Esophagus (tissue), 2 donors: ENCODE measurements at regions not wholly inside any gene's neighbourhood (a gene's known extent, or its start where the extent isn't known, plus 50 kb on each side); places are given as distances from the start of the nearest gene placed in this dataset.

Source experiments
- H3K27ac ChIP-seq, 2 donors: one replicate each; pipeline ENCODE4 v1.5.1; 2013; ENCODE audit warnings: low read depth in 2 of 2, mild to moderate bottlenecking in 2 of 2, inconsistent platforms in 1 of 2, low read length in 1 of 2, moderate library complexity in 1 of 2
- H3K27me3 ChIP-seq, 2 donors: one replicate each; pipeline ENCODE4 v1.6.1; 2013; ENCODE audit warnings: low read length in 2 of 2, control low read depth in 1 of 2, mild to moderate bottlenecking in 1 of 2; ENCODE audit not compliant: insufficient read depth in 2 of 2, control insufficient read depth in 1 of 2
- H3K36me3 ChIP-seq, 2 donors: one replicate each; pipeline ENCODE4 v1.6.1; 2013; ENCODE audit warnings: low read length in 1 of 2; ENCODE audit not compliant: control insufficient read depth in 2 of 2, insufficient read depth in 2 of 2
- H3K4me1 ChIP-seq, 2 donors: one replicate each; pipeline ENCODE4 v1.6.1; 2013; ENCODE audit warnings: low read length in 1 of 2; ENCODE audit not compliant: control insufficient read depth in 2 of 2, insufficient read depth in 2 of 2
- H3K4me3 ChIP-seq, 2 donors: one replicate each; pipeline ENCODE4 v1.5.1; 2013; ENCODE audit warnings: low read length in 2 of 2, mild to moderate bottlenecking in 2 of 2, low read depth in 1 of 2, moderate library complexity in 1 of 2
- H3K9me3 ChIP-seq, 2 donors: one replicate each; pipeline ENCODE4 v1.6.1; 2013; ENCODE audit warnings: mild to moderate bottlenecking in 2 of 2, low read depth in 1 of 2, low read length in 1 of 2, moderate library complexity in 1 of 2; ENCODE audit not compliant: control insufficient read depth in 2 of 2, insufficient read depth in 1 of 2
- WGBS, 2 donors: extraction: QIAGEN DNeasy Blood & Tissue Kit; methylation state at CpG; one replicate each; pipeline ENCODE4 v1.1.7; 2013; 5-methylcytosine and 5-hydroxymethylcytosine counted together
- donor health status: healthy with polysubstance abuse.
- donor health status: Bipolar disorder and iron deficiency.

GRCh38 chr11:33521384-33521783 is 179.2 kb downstream of the C11orf91 start:
- H3K27me3 ChIP-seq: no peaks in the 10 kb centered on the region
- 77 to 83% methylated on average over 3 of the region's 3 CpGs for WGBS, 2 donors
- H3K4me1 ChIP-seq: no peaks in the 10 kb centered on the region
- no peak overlapping the region for H3K4me3 ChIP-seq
- no peaks in the 10 kb centered on the region for H3K9me3 ChIP-seq
- H3K27ac ChIP-seq: no peak overlapping the region
- H3K36me3 ChIP-seq: no peaks in the 10 kb centered on the region

GRCh38 chr11:33520112-33520511 is 180.5 kb downstream of the C11orf91 start:
- no peak overlapping the region for H3K27ac ChIP-seq
- no peaks in the 10 kb centered on the region for H3K27me3 ChIP-seq
- 2 to 28% methylated on average over 1 of the region's 1 CpG for WGBS, 2 donors
- no peaks in the 10 kb centered on the region for H3K36me3 ChIP-seq
- H3K4me1 ChIP-seq: peaks cover 0 to 2% of the 10 kb centered on the region in 2 donors
- H3K9me3 ChIP-seq: no peaks in the 10 kb centered on the region
- H3K4me3 ChIP-seq: no peak overlapping the region

GRCh38 chr11:33515347-33515746 is 185.3 kb downstream of the C11orf91 start:
- Histone ChIP-seq H3K27me3 (peaks cover 0 to 2% of the 10 kb centered on the region in 2 donors), H3K36me3 (no peaks in the 10 kb centered on the region), H3K27ac (no peak overlapping the region), H3K9me3 (no peaks in the 10 kb centered on the region), H3K4me1 (peaks cover 0 to 2% of the 10 kb centered on the region in 2 donors), H3K4me3 (no peak overlapping the region)
- 49 to 65% methylated on average over 5 of the region's 5 CpGs for WGBS, 2 donors

- 68 to 76% methylated on average over 6 of the region's 6 CpGs for WGBS, 2 donors
- Histone ChIP-seq H3K4me1 (peaks cover 0 to 2% of the 10 kb centered on the region in 2 donors), H3K27me3 (peaks cover 0 to 2% of the 10 kb centered on the region in 2 donors), H3K36me3 (no peaks in the 10 kb centered on the region), H3K27ac (no peak overlapping the region), H3K9me3 (no peaks in the 10 kb centered on the region), H3K4me3 (no peak overlapping the region)
Observed at GRCh38 chr11:33514079-33514925, 186.3 kb downstream of the C11orf91 start.

- no peaks in the 10 kb centered on the region for H3K9me3 ChIP-seq
- H3K4me1 ChIP-seq: peaks cover 0 to 3% of the 10 kb centered on the region in 2 donors
- H3K27ac ChIP-seq: no peak overlapping the region
- no peak overlapping the region for H3K4me3 ChIP-seq
- 75 to 77% methylated on average over 3 of the region's 3 CpGs for WGBS, 2 donors
- H3K27me3 ChIP-seq: peaks cover 2 to 3% of the 10 kb centered on the region in 2 donors
- H3K36me3 ChIP-seq: no peaks in the 10 kb centered on the region
Observed at GRCh38 chr11:33509632-33510031, 191.0 kb downstream of the C11orf91 start.

GRCh38 chr11:33507967-33508366 is 192.7 kb downstream of the C11orf91 start:
- no peaks in the 10 kb centered on the region for H3K9me3 ChIP-seq
- H3K4me3 ChIP-seq: no peak overlapping the region
- H3K27me3 ChIP-seq: peaks cover 0 to 3% of the 10 kb centered on the region in 2 donors
- no peaks in the 10 kb centered on the region for H3K36me3 ChIP-seq
- no peak overlapping the region for H3K27ac ChIP-seq
- WGBS, 2 donors: 49 to 59% methylated on average over 3 of the region's 3 CpGs
- peaks cover 0 to 3% of the 10 kb centered on the region in 2 donors for H3K4me1 ChIP-seq

- no peaks in the 10 kb centered on the region for H3K36me3 ChIP-seq
- H3K27me3 ChIP-seq: peaks cover 0 to 3% of the 10 kb centered on the region in 2 donors
- 73 to 77% methylated on average over 3 of the region's 3 CpGs for WGBS, 2 donors
- no peaks in the 10 kb centered on the region for H3K9me3 ChIP-seq
- H3K4me1 ChIP-seq: peaks cover 0 to 3% of the 10 kb centered on the region in 2 donors
- H3K4me3 ChIP-seq: no peak overlapping the region
- no peak overlapping the region for H3K27ac ChIP-seq
Observed at GRCh38 chr11:33507356-33507755, 193.3 kb downstream of the C11orf91 start.

- WGBS, 2 donors: 38 to 57% methylated on average over 3 of the region's 3 CpGs
- Histone ChIP-seq H3K4me3 (no peak overlapping the region), H3K27me3 (peaks cover 0 to 3% of the 10 kb centered on the region in 2 donors), H3K4me1 (peaks cover 0 to 3% of the 10 kb centered on the region in 2 donors), H3K9me3 (no peaks in the 10 kb centered on the region), H3K27ac (no peak overlapping the region), H3K36me3 (no peaks in the 10 kb centered on the region)
Observed at GRCh38 chr11:33505093-33505492, 195.5 kb downstream of the C11orf91 start.

- H3K4me3 ChIP-seq: no peak overlapping the region
- H3K27ac ChIP-seq: no peak overlapping the region
- WGBS, 2 donors: 8 to 13% methylated on average over 2 of the region's 2 CpGs
- H3K4me1 ChIP-seq: no peaks in the 10 kb centered on the region
- H3K9me3 ChIP-seq: no peaks in the 10 kb centered on the region
- H3K27me3 ChIP-seq: peaks cover 0 to 3% of the 10 kb centered on the region in 2 donors
- no peaks in the 10 kb centered on the region for H3K36me3 ChIP-seq
Observed at GRCh38 chr11:33500861-33501479, 199.7 kb downstream of the C11orf91 start.
